ENCODE measurements at regions not wholly inside any gene's neighbourhood (a gene's known extent, or its start where the extent isn't known, plus 50 kb on each side); places are given as distances from the start of the nearest gene placed in this dataset.
"Not testable (repeated sequence)": the region's sequence is repeated elsewhere in the genome, so short reads cannot be mapped to it uniquely, and the experiment has no call there.

DNA sequence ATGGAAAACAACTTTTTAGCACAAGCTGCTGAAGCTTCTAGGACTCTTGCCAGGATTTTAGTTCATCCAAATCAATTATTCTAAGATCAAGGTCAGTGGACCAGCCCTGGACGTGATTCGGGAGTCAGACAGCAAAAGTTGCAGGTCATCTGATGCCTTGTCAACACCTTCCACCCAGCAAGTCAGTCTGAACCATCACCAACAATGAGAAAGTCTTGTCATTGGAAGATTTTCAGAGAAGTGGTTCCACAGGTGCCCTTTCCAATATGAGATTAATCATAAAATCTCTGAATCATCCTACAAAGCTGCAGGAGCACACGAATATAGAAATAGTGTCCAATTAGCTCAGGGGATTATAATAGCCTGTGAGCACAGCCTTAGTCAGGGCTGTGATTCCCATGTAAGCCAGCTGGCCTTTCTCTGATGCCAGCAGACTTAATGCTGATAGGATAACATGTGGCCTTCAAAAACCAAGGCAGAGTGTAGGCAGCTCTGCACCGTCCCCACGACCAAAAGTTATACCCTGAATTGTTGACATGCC is 445.0 kb upstream of the TRPC7 start:
- peak; percentile 21 for DNase-seq

DNA sequence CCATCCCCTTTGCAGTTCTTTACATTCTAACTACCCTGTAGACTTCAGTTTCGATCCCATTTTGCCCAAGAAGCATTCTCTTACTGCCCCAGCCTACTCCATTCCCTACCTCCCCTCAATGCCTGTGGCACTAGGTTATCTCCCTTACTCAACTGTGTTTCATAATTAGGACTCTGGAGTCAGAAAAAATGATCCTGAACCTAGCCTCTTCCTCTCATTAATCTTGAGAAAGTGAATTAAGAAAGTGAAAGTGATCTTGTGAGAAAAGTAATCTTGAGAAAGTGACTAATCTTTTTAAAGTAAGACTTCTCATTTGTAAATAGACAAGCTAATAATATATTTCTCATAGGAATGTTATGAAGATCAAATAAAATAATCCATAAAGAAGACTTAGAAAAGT is 444.0 kb upstream of the TRPC7 start:
- no peak for DNase-seq

DNA sequence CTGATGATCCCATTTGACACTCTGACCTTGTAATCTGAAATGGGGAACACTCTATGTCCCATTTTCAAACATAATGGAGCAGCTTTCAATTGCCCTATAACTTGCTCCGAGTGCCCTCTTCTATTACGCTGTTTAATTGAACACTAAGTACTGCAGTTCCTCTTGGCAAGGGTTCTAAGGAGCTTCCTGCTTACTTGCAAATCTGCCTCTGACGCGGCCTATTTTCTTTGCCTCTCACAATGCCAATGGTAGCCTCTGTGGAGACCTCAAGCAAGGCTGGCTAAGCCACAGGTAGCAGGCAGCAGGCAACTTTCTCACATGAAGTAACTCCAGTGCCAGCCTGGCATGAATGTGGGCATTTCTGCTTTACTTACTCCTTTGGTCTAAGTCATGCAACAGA is 443.4 kb upstream of the TRPC7 start:
- DNase-seq: no peak

DNA sequence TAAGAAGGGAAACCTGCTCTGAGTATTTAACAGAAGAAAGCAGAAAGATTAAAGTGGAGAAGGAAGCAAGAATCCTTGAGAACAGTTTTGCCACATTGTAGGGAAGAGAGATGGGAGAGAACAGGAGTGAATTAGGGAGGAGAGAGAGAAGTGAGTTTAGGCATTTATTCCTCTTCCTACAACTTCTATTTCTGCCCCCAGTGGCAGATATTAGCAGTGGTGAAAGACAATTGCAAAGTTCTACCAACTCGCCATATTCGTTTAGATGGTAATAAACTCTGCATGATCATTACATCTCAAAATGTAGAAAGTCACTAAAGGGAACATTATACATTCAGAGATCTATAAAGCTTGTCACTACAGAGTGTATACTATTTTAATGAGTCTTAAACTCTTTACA is 440.1 kb upstream of the TRPC7 start:
- no peak for DNase-seq

DNA sequence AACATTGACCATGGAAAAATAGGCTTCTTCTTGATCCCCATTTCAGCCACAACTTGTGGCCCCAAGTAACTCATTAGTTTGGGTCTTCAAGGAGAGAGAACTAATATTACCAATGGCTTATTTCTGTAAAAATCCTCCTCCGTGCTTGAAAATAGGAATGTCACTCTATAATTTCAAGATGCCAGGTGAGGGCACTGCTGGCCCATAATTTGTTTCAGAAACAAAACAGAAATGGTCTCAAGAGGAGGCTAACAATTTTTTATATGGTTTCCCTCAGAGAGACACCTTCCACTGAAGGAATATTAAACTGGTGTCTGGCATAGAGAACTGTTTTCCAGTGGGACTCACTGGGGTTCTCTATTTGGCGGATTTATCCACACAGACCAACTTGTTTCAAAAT is 437.0 kb upstream of the TRPC7 start:
- DNase-seq: no peak

DNA sequence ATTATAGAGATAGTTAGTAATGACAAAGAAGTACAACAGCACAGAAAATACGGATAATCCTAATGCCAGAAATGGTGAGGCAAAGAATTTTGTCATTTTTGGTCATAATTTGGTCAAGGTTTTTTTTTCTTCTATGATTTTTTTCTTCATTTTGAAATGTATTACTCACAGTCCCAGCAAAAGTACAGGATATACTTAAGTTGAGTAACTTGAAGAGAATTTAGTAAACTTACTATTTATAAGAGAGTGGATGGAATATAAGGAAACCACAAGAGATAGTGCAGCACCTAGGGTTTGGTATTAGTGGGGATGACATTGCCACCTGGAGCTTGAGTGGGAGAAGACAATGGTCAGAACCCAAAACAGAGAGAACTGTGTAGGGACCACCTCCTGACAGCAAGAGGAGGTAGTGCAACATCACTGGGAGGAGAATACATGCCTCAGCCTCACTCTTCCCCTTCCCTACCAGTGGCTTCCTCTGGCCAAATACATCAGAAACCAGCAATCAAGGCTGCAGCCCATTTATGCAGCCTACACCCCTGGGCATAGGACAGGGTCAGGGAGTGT is 434.5 kb upstream of the TRPC7 start:
- no peak for DNase-seq

DNA sequence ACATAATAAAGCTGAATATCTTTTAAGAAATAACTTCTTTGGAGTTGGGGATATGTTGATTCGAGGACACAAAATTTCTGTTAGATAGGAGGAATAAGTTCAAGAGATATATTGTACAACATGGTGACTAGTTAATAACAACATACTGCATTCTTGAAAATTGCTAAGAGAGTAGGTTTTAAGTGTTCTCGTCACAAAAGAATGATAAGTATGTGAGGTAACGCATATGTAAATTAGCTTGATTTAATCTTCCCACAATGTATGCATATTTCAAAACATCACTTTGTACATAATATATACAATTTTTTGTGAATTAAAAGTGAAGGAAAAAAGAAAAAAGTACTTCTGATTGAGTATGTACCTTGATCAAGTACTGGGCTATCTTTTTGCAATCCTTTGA is 428.0 kb upstream of the TRPC7 start:
- DNase-seq: no peak

DNA sequence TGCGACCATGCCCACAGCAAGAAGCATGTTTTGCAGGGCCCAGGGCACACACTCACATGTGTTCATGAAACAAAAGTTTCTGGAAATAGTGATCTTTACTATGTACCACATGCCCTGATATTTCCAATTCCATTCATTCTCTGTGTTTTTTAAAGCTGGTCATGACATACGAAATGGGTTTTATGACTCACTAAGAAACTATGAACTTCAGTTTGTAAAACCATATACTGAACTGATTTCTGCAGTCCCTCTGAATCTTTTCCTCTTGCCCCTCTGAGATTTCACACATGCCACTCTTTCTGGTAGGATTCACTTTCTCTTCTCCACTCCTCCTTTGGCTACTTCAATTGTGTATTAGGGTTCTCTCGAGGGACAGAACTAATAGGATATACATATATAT is 416.1 kb upstream of the TRPC7 start:
- no peak for DNase-seq

DNA sequence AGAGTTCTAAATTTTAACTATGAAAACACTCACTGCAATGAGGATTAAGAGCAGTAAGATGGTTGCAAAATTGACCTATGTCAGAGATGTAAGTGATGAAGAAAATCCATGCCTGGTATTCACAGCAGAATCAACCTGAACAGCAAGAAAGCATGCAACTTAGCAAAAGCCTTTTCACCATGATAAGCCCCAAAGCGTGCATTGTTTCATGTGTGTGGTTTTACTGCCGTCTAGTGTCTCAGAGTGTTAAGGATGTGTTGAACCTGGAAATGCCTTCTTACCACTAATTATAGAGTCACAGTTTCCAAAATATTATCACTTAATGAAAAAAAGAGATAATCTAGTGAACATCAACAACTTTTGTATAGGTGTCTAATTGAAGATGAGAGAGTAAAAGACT is 415.2 kb upstream of the TRPC7 start:
- no peak for DNase-seq

DNA sequence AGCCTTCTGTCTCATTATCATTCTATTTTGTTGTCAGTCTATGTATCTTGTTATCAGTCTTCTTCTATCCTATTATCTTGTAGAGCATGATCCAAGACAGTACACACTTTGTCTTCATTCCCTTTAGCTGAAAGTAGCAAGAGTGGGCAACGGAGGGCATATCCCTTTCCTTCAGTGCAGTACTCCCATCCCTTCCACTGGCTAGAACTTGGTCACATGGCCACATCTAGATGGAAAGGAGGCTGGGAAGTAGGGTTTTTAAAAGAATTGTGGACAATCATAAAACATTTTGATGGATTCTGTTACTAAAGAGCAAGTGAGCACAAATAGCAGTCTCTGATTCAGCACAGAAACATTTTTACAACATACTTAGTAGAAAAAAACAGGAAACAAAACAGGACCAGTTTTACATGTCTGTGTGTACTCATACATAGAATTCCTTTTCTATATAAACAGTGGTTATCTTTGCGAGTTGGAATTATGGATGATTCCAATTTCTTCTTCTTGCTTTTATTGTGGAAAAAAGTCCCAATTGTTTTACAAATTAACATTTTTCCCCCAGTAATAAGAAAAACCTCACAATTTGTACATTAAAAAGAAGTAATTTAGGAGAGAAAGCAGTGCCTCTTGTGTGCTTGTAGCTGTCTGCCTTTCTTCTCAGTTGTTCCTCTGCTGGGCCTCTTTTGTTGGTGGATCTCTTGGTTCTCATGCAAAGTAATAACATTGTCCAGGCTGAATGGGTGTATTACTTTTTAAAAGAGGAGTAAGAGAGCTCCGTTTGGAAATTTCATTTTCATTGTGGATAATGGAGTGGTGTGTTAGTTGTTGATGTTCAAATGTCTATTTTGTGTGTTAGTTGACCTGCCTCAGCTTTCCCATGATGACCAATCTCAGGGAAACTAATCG is 410.9 kb upstream of the TRPC7 start:
- peak; percentile 4 for DNase-seq

DNA sequence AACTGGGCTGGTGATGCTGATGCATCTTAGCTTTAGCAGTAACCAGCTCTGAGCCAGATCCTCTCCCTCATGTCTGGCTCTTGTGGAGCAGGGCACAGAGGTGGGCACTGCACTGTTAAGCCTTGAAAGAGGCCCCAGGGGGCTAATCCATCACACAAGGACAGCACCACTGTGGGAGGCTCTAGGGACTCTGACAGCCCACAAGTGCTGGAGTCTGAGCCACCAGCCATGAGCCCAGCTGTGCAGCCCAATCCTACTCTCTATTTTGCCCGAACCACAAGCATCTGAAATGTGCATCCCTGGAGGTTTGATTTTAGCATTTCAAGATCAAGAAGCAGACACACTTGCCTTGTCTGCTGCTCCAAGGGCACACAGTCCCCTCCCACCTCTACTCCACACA is 407.1 kb upstream of the TRPC7 start:
- no peak for DNase-seq

DNA sequence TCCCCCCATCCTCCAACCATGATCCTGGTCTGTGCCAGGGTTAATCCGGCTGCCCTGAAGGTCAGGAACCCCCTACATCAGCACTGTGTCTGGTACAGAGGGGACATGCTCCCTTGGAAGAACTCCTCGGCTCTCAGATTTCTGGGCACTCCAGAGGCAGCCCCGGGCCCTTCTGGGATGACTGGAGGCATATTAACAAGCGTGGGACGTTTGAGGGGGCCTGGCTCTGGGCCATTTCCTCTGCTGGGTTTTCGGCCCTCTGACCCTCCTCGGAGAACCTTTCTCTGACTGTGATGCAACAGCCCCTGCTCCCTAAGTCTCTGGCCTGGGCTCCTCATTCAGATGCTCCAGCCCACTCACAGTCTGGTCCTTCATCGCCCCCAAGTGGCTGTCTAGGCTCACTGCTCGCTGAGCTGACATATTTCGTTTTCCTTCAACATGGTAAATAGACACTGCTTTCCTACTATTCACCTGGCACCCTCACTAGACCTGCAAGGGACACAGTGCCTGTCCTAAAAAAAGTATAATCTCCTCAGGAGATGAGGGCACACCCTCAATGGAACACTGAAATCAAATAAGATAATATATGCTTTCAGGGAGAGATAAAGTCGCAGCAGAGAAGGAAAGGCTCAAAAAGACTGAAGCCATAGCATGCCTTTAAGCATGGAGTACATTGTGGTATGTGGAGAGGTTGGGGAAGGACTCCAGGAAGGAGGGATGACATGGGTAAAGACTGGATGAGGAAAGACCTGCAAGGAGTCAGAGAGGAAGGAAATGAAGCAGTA is 404.7 kb upstream of the TRPC7 start:
- DNase-seq: peak; percentile 72

DNA sequence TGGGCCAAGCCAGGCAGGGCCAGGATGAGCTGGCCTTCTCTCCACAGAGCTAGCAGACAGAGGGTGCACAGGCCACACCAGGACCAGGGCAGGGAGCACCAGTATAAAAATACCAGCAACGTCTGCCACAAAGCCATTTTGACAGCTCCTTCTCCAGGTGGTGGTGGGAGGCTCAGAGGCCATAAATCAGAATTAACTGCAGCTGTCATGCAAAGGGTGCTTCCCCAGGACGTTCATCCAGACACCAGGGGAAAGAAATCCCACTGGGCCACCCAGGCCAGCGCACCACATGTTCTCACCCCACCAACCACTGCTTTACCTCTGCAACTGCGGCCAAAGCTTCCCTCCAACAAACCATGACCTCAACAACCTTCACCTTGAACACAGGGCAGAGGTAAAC is 403.7 kb upstream of the TRPC7 start:
- DNase-seq: no peak

DNA sequence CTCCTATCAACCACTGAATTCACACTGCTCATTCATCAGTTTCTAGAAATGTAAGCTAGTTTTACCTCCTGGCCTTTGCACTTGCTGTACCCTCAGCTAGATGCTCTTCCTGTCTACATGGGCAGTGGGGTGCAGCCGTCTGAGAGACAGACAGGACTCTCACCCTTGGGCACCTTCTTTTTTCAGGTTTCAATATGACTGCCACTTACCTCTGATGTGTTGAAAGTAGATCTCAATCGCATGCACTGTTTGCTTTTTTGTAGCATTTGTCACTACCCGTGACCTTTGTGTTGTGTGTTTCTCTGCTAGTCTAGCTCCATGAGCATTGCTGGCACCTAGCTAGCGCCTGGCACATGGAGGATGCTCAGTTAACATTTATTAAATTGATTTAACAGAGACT is 403.1 kb upstream of the TRPC7 start:
- no peak for DNase-seq

DNA sequence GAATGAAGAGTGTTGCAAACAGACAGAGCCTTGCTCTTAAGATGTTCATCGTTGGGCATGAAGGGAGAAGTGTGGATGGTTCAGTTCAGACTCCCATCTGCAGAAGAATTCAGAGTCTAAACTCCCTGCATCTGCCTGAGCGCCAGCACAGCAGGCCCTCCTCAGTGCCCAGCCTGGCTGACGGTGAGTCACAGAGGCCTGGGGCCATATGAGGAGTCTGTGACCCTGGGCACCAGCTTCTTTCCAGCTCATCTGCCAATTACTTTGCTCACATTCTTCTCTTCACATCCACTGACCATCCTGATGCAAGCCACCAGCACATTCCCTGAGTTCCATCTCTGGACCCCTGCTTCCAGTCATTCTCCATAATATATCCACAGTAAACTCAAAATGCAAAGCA is 401.1 kb upstream of the TRPC7 start:
- DNase-seq: peak; percentile 11

DNA sequence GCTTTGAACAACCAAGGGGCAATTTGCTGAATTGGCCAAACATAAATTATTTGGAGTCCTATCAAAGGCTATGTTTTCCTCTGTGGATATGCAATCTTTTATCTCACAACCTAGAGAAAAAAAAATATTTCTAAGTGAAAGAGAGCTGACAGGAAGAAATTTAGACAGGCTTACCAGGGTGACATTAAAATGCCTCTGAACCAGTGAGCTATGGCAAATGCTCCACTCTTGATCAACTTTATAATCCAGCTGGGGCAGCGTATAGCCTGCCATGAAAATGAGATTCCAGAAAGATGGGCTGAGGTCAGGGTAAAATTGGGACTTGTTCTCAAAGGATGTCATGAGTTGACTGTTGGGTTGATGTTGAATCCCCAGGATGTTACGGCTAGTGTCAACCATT is 399.3 kb upstream of the TRPC7 start:
- no peak for DNase-seq

DNA sequence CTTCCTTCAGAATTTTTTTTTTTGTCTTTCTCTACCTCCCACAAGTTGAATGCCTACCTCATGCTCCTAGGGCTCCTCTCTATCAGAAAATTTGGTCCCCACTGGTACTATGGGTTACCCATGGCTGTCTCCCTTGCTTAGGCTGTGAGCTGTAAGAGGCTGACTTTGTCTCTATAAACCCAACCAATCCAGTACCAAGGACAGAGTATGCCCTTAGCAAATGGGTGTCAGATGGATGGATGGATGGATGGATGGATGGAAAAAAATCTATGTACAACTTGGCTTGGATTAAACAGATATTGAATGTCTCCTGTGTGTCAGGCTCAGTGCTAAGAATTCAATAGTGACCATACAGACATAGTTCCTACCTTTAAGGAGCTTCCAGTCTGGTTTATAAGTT is 398.2 kb upstream of the TRPC7 start:
- no peak for DNase-seq

DNA sequence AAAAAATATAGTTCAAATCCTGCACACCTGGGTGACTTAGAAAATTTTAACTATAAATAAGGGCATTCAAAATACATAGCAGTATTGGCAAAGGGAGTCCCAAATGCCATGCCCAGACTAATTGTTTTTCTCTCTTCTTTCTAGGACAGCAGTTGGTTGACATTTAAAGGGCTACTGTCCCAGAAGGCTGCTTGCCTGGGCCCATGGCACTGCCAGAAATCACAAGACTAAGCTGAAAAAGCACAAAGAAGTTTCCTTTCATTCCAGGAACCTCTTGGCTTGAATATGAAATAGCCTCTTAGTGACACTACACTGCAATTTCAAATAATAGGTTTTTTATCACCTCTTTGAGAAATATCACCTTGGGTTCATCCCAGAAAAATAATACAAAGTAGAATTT is 388.9 kb upstream of the TRPC7 start:
- no peak for DNase-seq

DNA sequence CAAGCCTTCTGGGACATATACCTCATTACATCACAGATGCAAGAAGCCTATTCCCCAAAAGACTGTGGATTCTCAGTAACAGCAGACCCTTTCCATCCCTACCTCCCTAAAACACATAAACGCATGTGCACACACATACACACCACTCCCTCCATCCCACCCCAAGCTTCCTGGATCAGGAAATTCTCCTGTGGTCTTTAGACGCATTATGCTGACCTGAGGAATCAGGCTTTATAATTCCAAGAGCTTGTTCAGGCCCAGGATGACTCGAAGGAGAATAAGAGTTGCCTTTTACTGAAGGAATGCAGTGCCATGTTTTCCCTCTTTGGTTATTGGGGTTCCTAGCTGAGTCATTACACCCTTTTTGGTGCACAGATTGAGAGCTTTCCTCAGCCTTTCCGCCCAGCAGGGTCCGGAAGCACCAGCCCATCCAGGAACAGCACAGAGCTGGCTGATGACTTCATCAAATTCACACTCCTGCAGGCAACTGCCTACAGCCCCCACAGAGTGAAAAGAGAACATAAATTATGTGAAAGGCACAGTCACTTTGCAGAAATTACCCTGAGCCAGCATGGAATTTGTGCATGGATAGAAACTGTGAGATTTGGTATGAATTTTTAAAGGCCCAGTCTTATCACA is 385.0 kb upstream of the TRPC7 start:
- no peak for DNase-seq

DNA sequence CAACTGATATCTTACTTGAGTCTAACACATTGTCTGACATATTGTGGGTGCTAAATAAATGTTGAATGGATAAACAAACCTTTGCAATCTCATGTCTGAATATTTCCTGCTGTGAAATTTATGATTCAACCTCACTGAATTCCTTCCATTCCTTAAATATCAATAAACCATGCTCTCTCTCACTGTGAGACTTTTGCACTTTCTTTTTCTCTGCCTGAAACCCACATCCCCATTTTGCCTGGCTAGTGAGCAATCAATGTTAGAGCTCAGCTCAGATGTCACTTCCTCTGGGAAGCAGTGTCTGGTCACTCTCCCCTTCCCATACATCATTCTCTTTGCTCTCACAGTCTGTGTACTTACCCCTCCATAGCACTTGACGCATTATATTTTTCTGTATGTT is 383.7 kb upstream of the TRPC7 start:
- no peak for DNase-seq

DNA sequence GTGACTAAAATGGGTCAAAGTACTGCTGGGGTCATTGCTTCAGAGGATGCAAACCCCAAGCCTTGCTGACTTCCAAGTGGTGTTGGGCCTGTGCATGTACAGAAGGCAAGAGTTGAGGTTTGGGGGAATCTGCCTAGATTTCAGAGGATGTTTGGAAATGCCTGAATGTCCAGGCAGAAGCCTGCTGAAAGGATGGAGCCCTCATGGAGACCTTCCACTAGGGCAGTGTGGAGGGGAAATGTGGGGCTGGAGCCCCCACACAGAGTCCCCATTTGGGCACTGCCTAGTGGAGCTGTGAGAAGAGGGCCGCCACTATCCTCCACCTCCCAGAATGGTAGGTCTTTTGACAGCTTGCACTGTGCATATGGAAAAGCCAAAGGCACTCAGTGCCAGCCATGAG is 377.7 kb upstream of the TRPC7 start:
- DNase-seq: no peak

DNA sequence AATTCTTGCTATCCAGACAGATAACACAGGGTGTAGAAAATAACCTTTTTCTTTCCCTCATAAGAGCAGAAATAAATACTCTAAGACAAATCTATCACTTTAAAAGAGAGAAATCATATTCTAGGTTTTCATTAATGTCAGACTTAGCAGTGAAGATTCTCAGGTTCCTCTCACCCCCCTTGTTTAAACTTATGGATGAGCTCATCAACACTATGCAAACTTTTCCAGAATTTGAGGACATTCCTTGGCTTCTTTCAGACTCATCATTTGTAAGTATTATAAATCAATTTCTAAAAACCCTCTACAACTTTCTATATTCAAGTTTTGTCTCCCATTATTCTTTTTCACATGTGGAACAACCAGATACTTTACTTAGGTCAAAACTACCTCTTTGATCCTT is 374.9 kb upstream of the TRPC7 start:
- no peak for DNase-seq

DNA sequence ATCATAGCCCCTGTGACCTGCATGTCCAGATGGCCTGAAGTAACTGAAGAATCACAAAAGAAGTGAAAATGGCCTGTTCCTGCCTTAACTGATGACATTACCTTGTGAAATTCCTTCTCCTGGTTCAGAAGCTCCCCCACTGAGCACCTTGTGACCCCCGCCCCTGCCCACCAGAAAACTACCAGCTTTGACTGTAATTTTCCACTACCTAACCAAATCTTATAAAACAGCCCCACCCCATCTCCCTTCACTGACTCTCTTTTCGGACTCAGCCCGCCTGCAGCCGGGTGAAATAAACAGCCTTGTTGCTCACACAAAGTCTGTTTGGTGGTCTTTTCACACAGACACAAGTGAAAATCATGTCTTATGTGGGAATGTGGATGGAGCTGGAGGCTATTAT is 373.9 kb upstream of the TRPC7 start:
- not testable (repeated sequence) for DNase-seq

All from amniotic stem cell (primary cell).